SJCRH30 (cell line): ENCODE measurements at regions not wholly inside any gene's neighbourhood (a gene's known extent, or its start where the extent isn't known, plus 50 kb on each side); places are given as distances from the start of the nearest gene placed in this dataset.
"Not testable (repeated sequence)": the region's sequence is repeated elsewhere in the genome, so short reads cannot be mapped to it uniquely, and the experiment has no call there.

Experiments
- DNase-seq, 2 experiments: peaks; one replicate each; pipeline ENCODE4 v3.0.0-alpha.2; 2015 to 2020
- H3K27ac ChIP-seq: fragments of 250-450 bp; sonication (Bioruptor Pico); 2 replicates; pipeline ENCODE4 v1.5.1; 2020; ENCODE audit warnings: mild to moderate bottlenecking, moderate library complexity
- H3K27me3 ChIP-seq: fragments of 250-450 bp; sonication (Bioruptor Pico); 2 replicates; pipeline ENCODE4 v1.5.1; 2020; ENCODE audit warnings: mild to moderate bottlenecking, moderate library complexity
- H3K36me3 ChIP-seq: fragments of 250-450 bp; sonication (Bioruptor Pico); 2 replicates; pipeline ENCODE4 v1.5.1; 2020; ENCODE audit warnings: mild to moderate bottlenecking, moderate library complexity
- H3K4me1 ChIP-seq: fragments of 250-450 bp; sonication (Bioruptor Pico); 2 replicates; pipeline ENCODE4 v1.5.1; 2020; ENCODE audit warnings: mild to moderate bottlenecking, moderate library complexity
- H3K4me3 ChIP-seq: fragments of 250-450 bp; sonication (Bioruptor Pico); 2 replicates; pipeline ENCODE4 v1.5.1; 2020; ENCODE audit warnings: mild to moderate bottlenecking, moderate library complexity
- H3K9me3 ChIP-seq: fragments of 250-450 bp; sonication (Bioruptor Pico); replicated peaks from 2 replicates; pipeline ENCODE4 v1.5.1; 2020; ENCODE audit warnings: mild to moderate bottlenecking, moderate library complexity

GRCh38 chr2:111292232-111292968, 171.7 kb downstream of the BCL2L11 start:
- not testable (repeated sequence) for H3K27me3 ChIP-seq, H3K27ac ChIP-seq, H3K36me3 ChIP-seq, H3K9me3 ChIP-seq, DNase-seq, H3K4me1 ChIP-seq, H3K4me3 ChIP-seq

- not testable (repeated sequence) for H3K27me3 ChIP-seq, H3K9me3 ChIP-seq, H3K4me1 ChIP-seq, H3K4me3 ChIP-seq, DNase-seq, H3K27ac ChIP-seq, H3K36me3 ChIP-seq
Observed at GRCh38 chr2:111294699-111295098, 174.0 kb downstream of the BCL2L11 start.

- not testable (repeated sequence) for H3K27ac ChIP-seq, H3K9me3 ChIP-seq, H3K27me3 ChIP-seq, H3K36me3 ChIP-seq, H3K4me1 ChIP-seq, H3K4me3 ChIP-seq, DNase-seq
Observed at GRCh38 chr2:111296122-111296804, 175.5 kb downstream of the BCL2L11 start.

GRCh38 chr2:111297128-111297527, 176.4 kb downstream of the BCL2L11 start:
- H3K4me1 ChIP-seq, H3K27ac ChIP-seq, H3K36me3 ChIP-seq, DNase-seq, H3K27me3 ChIP-seq, H3K4me3 ChIP-seq, H3K9me3 ChIP-seq: not testable (repeated sequence)

GRCh38 chr2:111298927-111299326, 178.2 kb downstream of the BCL2L11 start:
- not testable (repeated sequence) for H3K9me3 ChIP-seq, H3K4me1 ChIP-seq, H3K27me3 ChIP-seq, DNase-seq, H3K4me3 ChIP-seq, H3K27ac ChIP-seq, H3K36me3 ChIP-seq

GRCh38 chr2:111299635-111300034, 178.9 kb downstream of the BCL2L11 start:
- H3K9me3 ChIP-seq, H3K27ac ChIP-seq, H3K27me3 ChIP-seq, H3K4me3 ChIP-seq, H3K4me1 ChIP-seq, DNase-seq, H3K36me3 ChIP-seq: not testable (repeated sequence)

- DNase-seq, H3K36me3 ChIP-seq, H3K4me1 ChIP-seq, H3K27ac ChIP-seq, H3K27me3 ChIP-seq, H3K9me3 ChIP-seq, H3K4me3 ChIP-seq: not testable (repeated sequence)
Observed at GRCh38 chr2:111301677-111302076, 181.0 kb downstream of the BCL2L11 start.

GRCh38 chr2:111302397-111303218, 181.9 kb downstream of the BCL2L11 start:
- not testable (repeated sequence) for H3K27ac ChIP-seq, H3K9me3 ChIP-seq, H3K27me3 ChIP-seq, H3K4me1 ChIP-seq, H3K36me3 ChIP-seq, H3K4me3 ChIP-seq
- DNase-seq = peak; percentile 30 to 51

GRCh38 chr2:111307302-111307701, 186.6 kb downstream of the BCL2L11 start:
- DNase-seq, H3K36me3 ChIP-seq: not testable (repeated sequence)

GRCh38 chr2:111309231-111310075, 188.7 kb downstream of the BCL2L11 start:
- H3K4me1 ChIP-seq, H3K36me3 ChIP-seq, H3K4me3 ChIP-seq, H3K27me3 ChIP-seq, H3K9me3 ChIP-seq, H3K27ac ChIP-seq, DNase-seq: not testable (repeated sequence)

More at GRCh38 chr2:111307302-111307701, 186.6 kb downstream of the BCL2L11 start:
- H3K9me3 ChIP-seq, H3K4me3 ChIP-seq, H3K27me3 ChIP-seq, H3K4me1 ChIP-seq, H3K27ac ChIP-seq: not testable (repeated sequence)

GRCh38 chr2:111310395-111310794, 189.7 kb downstream of the BCL2L11 start:
- H3K36me3 ChIP-seq, H3K4me3 ChIP-seq, H3K4me1 ChIP-seq, H3K9me3 ChIP-seq, H3K27ac ChIP-seq, H3K27me3 ChIP-seq: not testable (repeated sequence)
- DNase-seq = peak in 1 of 2 experiments; percentile 65

- H3K4me1 ChIP-seq, H3K4me3 ChIP-seq, H3K27me3 ChIP-seq, H3K36me3 ChIP-seq, H3K27ac ChIP-seq, DNase-seq, H3K9me3 ChIP-seq: not testable (repeated sequence)
Observed at GRCh38 chr2:111311568-111311967, 190.9 kb downstream of the BCL2L11 start.

GRCh38 chr2:111312897-111313607, 192.3 kb downstream of the BCL2L11 start:
- H3K4me3 ChIP-seq, H3K27ac ChIP-seq, H3K27me3 ChIP-seq, H3K36me3 ChIP-seq, H3K4me1 ChIP-seq, H3K9me3 ChIP-seq: not testable (repeated sequence)
- DNase-seq = peak; percentile 60 to 72

- not testable (repeated sequence) for H3K4me1 ChIP-seq, H3K36me3 ChIP-seq, H3K27ac ChIP-seq, H3K4me3 ChIP-seq, H3K27me3 ChIP-seq, DNase-seq, H3K9me3 ChIP-seq
Observed at GRCh38 chr2:111313711-111314110, 193.0 kb downstream of the BCL2L11 start.
